Neural progenitor cell (in vitro differentiated cells): ENCODE measurements at regions not wholly inside any gene's neighbourhood (a gene's known extent, or its start where the extent isn't known, plus 50 kb on each side); places are given as distances from the start of the nearest gene placed in this dataset.

Experiments used
- DNase-seq: peaks from one replicate; pipeline ENCODE4 v3.0.0-alpha.2; 2016; ENCODE audit warnings: low spot score
- H2AFZ ChIP-seq: fragments of 200-600 bp; sonication (generic); replicated peaks from 2 replicates; pipeline ENCODE4 v1.6.1; 2016; ENCODE audit warnings: antibody characterized with exemption
- H3F3A ChIP-seq: fragments of 200-600 bp; sonication (generic); 2 replicates; pipeline ENCODE4 v1.6.1; 2016; ENCODE audit warnings: antibody characterized with exemption, low read depth
- H3K27ac ChIP-seq: fragments of 200-600 bp; sonication (generic); 2 replicates; pipeline ENCODE4 v1.5.1; 2016; ENCODE audit warnings: mild to moderate bottlenecking
- H3K27me3 ChIP-seq: fragments of 200-600 bp; sonication (generic); 2 replicates; pipeline ENCODE4 v1.6.1; 2016; ENCODE audit warnings: mild to moderate bottlenecking, moderate library complexity
- H3K36me3 ChIP-seq: fragments of 200-600 bp; sonication (generic); 2 replicates; pipeline ENCODE4 v1.5.1; 2016
- H3K4me1 ChIP-seq: fragments of 200-600 bp; sonication (generic); 2 replicates; pipeline ENCODE4 v1.6.1; 2016; ENCODE audit warnings: mixed run types
- H3K4me2 ChIP-seq: fragments of 200-600 bp; sonication (generic); 2 replicates; pipeline ENCODE4 v1.6.1; 2016
- H3K4me3 ChIP-seq: fragments of 200-600 bp; sonication (generic); 2 replicates; pipeline ENCODE4 v1.5.1; 2016
- H3K79me2 ChIP-seq: fragments of 200-600 bp; sonication (generic); 2 replicates; pipeline ENCODE4 v1.6.1; 2016; ENCODE audit warnings: low read depth
- H3K9ac ChIP-seq: fragments of 200-600 bp; sonication (generic); 2 replicates; pipeline ENCODE4 v1.6.1; 2016
- H3K9me3 ChIP-seq: fragments of 200-600 bp; sonication (generic); 2 replicates; pipeline ENCODE4 v1.5.1; 2016; ENCODE audit warnings: low read depth
- H4K20me1 ChIP-seq: fragments of 200-600 bp; sonication (generic); 2 replicates; pipeline ENCODE4 v1.6.1; 2016; ENCODE audit warnings: low read depth
- H3K27ac Mint-ChIP-seq: 3 replicates; pipeline ENCODE4 v1.8.0; 2021; ENCODE audit warnings: mixed read lengths
- H3K27me3 Mint-ChIP-seq: 2 replicates; pipeline ENCODE4 v1.8.0; 2022; ENCODE audit warnings: low read depth, mild to moderate bottlenecking, inconsistent platforms, moderate library complexity, mixed read lengths; ENCODE audit not compliant: insufficient read depth
- H3K36me3 Mint-ChIP-seq: 3 replicates; pipeline ENCODE4 v1.8.0; 2021; ENCODE audit warnings: mixed read lengths
- H3K4me1 Mint-ChIP-seq: 3 replicates; pipeline ENCODE4 v1.8.0; 2021; ENCODE audit warnings: mixed read lengths
- H3K4me3 Mint-ChIP-seq: 3 replicates; pipeline ENCODE4 v1.8.0; 2021; ENCODE audit warnings: mild to moderate bottlenecking, moderate library complexity, mixed read lengths
- H3K9me3 Mint-ChIP-seq: 3 replicates; pipeline ENCODE4 v1.8.0; 2020; ENCODE audit warnings: mixed read lengths
- EZH2 ChIP-seq: fragments of 200-600 bp; sonication (generic); IDR thresholded peaks from 2 replicates; pipeline ENCODE4 v1.6.1; 2017; ENCODE audit warnings: antibody characterized with exemption, mild to moderate bottlenecking, moderate library complexity
- EZH2phosphoT487 ChIP-seq: fragments of 200-600 bp; sonication (generic); IDR thresholded peaks from 2 replicates; pipeline ENCODE4 v1.6.1; 2017; ENCODE audit warnings: antibody characterized with exemption
- TF ChIP-seq, protein P1 (sequence below): fragments of 200-600 bp; sonication (generic); IDR thresholded peaks from 2 replicates; pipeline ENCODE4 v1.5.1; 2017; ENCODE audit warnings: antibody characterized with exemption, mild to moderate bottlenecking

DNA sequence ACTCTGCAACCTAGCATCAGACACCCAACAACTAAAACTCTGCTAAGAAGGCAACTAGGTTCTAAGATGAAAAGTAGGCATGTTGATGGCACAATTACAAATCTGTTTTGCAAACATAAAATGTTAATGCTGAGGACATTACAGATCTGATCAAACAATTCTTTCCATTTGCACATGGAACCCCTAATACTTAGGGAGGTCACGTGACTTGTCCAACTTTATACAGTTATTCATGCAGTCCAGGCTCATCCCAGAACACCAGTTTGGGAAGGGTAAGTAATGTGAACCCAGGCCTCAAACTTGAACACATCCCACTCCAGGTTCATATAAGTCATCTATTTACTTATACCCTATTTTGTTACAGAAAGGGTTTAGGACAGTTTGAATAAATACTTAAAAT lies 247.2 kb downstream of the HACE1 start:
- no peak overlapping the region for H3K9ac ChIP-seq
- no peaks in the 10 kb centered on the region for H3K27me3 Mint-ChIP-seq
- H3K27ac Mint-ChIP-seq = no peak overlapping the region
- peaks cover 4% of the 10 kb centered on the region for H3K4me1 ChIP-seq
- no peak overlapping the region for H2AFZ ChIP-seq
- DNase-seq = no peak
- no peaks in the 10 kb centered on the region for H3F3A ChIP-seq
- no peaks in the 10 kb centered on the region for H3K79me2 ChIP-seq
- H3K4me2 ChIP-seq = no peak overlapping the region
- H4K20me1 ChIP-seq = no peaks in the 10 kb centered on the region
- no peak overlapping the region for H3K4me3 Mint-ChIP-seq
- H3K9me3 Mint-ChIP-seq = peaks cover 6% of the 10 kb centered on the region
- no peaks in the 10 kb centered on the region for H3K36me3 Mint-ChIP-seq
- no peak for TF ChIP-seq EZH2phosphoT487
- TF ChIP-seq EZH2 = no peak
- TF ChIP-seq, protein P1, sequence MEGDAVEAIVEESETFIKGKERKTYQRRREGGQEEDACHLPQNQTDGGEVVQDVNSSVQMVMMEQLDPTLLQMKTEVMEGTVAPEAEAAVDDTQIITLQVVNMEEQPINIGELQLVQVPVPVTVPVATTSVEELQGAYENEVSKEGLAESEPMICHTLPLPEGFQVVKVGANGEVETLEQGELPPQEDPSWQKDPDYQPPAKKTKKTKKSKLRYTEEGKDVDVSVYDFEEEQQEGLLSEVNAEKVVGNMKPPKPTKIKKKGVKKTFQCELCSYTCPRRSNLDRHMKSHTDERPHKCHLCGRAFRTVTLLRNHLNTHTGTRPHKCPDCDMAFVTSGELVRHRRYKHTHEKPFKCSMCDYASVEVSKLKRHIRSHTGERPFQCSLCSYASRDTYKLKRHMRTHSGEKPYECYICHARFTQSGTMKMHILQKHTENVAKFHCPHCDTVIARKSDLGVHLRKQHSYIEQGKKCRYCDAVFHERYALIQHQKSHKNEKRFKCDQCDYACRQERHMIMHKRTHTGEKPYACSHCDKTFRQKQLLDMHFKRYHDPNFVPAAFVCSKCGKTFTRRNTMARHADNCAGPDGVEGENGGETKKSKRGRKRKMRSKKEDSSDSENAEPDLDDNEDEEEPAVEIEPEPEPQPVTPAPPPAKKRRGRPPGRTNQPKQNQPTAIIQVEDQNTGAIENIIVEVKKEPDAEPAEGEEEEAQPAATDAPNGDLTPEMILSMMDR = no peak
- no peaks in the 10 kb centered on the region for H3K36me3 ChIP-seq
- H3K27ac ChIP-seq = no peak overlapping the region
- peaks cover 20% of the 10 kb centered on the region for H3K4me1 Mint-ChIP-seq
- no peak overlapping the region for H3K4me3 ChIP-seq
- H3K9me3 ChIP-seq = no peaks in the 10 kb centered on the region
- no peaks in the 10 kb centered on the region for H3K27me3 ChIP-seq

DNA sequence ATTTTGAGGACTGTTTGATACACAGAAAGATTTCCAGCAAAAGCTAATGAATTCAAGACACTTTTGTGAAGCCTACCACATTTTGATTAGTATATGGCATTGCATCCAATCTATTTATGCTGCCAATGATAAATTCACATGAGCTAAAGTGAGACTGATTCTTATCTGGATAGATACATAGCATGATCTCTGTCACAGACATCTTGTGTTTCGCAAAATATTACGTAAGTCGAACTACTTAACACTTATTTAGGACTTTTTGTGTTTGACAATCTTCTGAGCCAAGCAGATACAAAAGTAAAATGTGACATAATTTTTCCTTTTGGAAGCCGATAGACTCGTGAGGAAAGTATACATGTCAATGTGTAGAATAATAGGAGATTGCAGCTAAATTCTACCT lies 251.6 kb downstream of the HACE1 start:
- Mint-ChIP-seq H3K27me3 (no peaks in the 10 kb centered on the region), H3K9me3 (peaks cover 6% of the 10 kb centered on the region), H3K4me1 (peaks cover 18% of the 10 kb centered on the region), H3K27ac (no peak overlapping the region), H3K4me3 (no peak overlapping the region), H3K36me3 (no peaks in the 10 kb centered on the region)
- Histone ChIP-seq H3K4me2 (no peak overlapping the region), H3F3A (no peaks in the 10 kb centered on the region), H3K9me3 (no peaks in the 10 kb centered on the region), H3K4me3 (no peak overlapping the region), H4K20me1 (no peaks in the 10 kb centered on the region), H3K4me1 (peaks cover 10% of the 10 kb centered on the region), H3K27ac (no peak overlapping the region), H3K9ac (no peak overlapping the region), H3K27me3 (no peaks in the 10 kb centered on the region), H3K36me3 (no peaks in the 10 kb centered on the region), H2AFZ (no peak overlapping the region), H3K79me2 (no peaks in the 10 kb centered on the region)
- DNase-seq = no peak
- TF ChIP-seq, protein P1 = no peak
- TF ChIP-seq EZH2phosphoT487 (no peak), EZH2 (no peak)

DNA sequence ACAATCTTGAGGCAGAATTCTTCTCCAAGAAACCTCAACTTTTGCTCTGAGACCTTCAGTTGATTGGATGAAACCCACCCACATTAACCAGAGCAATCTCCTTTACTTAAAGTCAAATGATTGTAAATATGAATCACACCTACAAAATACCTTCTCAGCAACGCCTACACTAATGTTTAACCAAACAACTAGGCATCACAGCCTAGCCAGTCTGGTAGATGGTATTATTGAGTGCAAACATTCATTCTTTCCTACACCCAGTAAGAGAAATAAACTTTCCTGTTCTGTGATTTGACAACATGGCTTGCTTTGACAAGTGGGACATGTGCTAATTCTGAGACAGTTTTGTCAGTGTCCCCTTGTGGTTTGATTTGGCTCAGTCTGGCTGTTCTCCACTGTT lies 252.2 kb downstream of the HACE1 start:
- Histone ChIP-seq H3F3A (no peaks in the 10 kb centered on the region), H3K9ac (no peak overlapping the region), H3K4me3 (no peak overlapping the region), H4K20me1 (no peaks in the 10 kb centered on the region), H3K4me2 (no peak overlapping the region), H3K27me3 (no peaks in the 10 kb centered on the region), H3K9me3 (no peaks in the 10 kb centered on the region), H3K27ac (no peak overlapping the region), H3K36me3 (no peaks in the 10 kb centered on the region), H3K79me2 (no peaks in the 10 kb centered on the region), H2AFZ (no peak overlapping the region), H3K4me1 (peaks cover 10% of the 10 kb centered on the region)
- Mint-ChIP-seq H3K27ac (no peak overlapping the region), H3K36me3 (no peaks in the 10 kb centered on the region), H3K9me3 (peaks cover 6% of the 10 kb centered on the region), H3K27me3 (no peaks in the 10 kb centered on the region), H3K4me1 (peaks cover 19% of the 10 kb centered on the region), H3K4me3 (no peak overlapping the region)
- DNase-seq = no peak
- TF ChIP-seq, protein P1 = no peak
- TF ChIP-seq EZH2 (no peak), EZH2phosphoT487 (no peak)
